Activated CD8-positive, alpha-beta memory T cell treated with anti-CD3 and anti-CD28 coated beads, Interleukin-2, amount 10 ng/mL, durations not matched to agents 7 days and 5 days (primary cell): ENCODE measurements at regions not wholly inside any gene's neighbourhood (a gene's known extent, or its start where the extent isn't known, plus 50 kb on each side); places are given as distances from the start of the nearest gene placed in this dataset.
"Not testable (repeated sequence)": the region's sequence is repeated elsewhere in the genome, so short reads cannot be mapped to it uniquely, and the experiment has no call there.

ENCODE experiments used
- ATAC-seq: fragments of 150-1000 bp; cut with Tn5 transposase; one replicate; pipeline ENCODE4 v1.10.0; 2021; ENCODE audit warnings: moderate library complexity
- CTCF ChIA-PET: fragments of 350-600 bp; sonication (Branson Sonifier 250); formaldehyde crosslinking; loops from one replicate; lab custom pipeline; 2021; ENCODE audit warnings: antibody characterized with exemption; lab: Charles Lee
- DNase-seq: peaks from one replicate; pipeline ENCODE4 v3.0.0-alpha.2; 2020
- H3K27ac Mint-ChIP-seq: one replicate; pipeline ENCODE4 v1.8.0; 2021; ENCODE audit warnings: mild to moderate bottlenecking, mixed read lengths
- H3K27me3 Mint-ChIP-seq: one replicate; pipeline ENCODE4 v1.8.0; 2021; ENCODE audit warnings: mixed read lengths
- H3K36me3 Mint-ChIP-seq: one replicate; pipeline ENCODE4 v1.8.0; 2021; ENCODE audit warnings: mild to moderate bottlenecking, mixed read lengths
- H3K4me1 Mint-ChIP-seq: one replicate; pipeline ENCODE4 v1.8.0; 2021; ENCODE audit warnings: mixed read lengths
- H3K4me3 Mint-ChIP-seq: one replicate; pipeline ENCODE4 v1.8.0; 2021; ENCODE audit warnings: mild to moderate bottlenecking, moderate library complexity, mixed read lengths
- H3K9me3 Mint-ChIP-seq: one replicate; pipeline ENCODE4 v1.8.0; 2022; ENCODE audit warnings: low read depth, mixed read lengths

GRCh38 chr4:155578726-155579370 is 87.8 kb upstream of the GUCY1A1 start:
- Mint-ChIP-seq H3K36me3 (no peaks in the 10 kb centered on the region), H3K9me3 (no peaks in the 10 kb centered on the region), H3K27me3 (no peaks in the 10 kb centered on the region), H3K4me1 (peaks cover 8% of the 10 kb centered on the region), H3K27ac (no peak overlapping the region), H3K4me3 (no peak overlapping the region)
- CTCF ChIA-PET: no interaction called here
- DNase-seq (no peak), ATAC-seq (no peak)

GRCh38 chr4:155578219-155578618 is 88.4 kb upstream of the GUCY1A1 start:
- CTCF ChIA-PET: no interaction called here
- Mint-ChIP-seq H3K27me3 (no peaks in the 10 kb centered on the region), H3K4me1 (peaks cover 6% of the 10 kb centered on the region), H3K36me3 (no peaks in the 10 kb centered on the region), H3K9me3 (no peaks in the 10 kb centered on the region), H3K27ac (no peak overlapping the region), H3K4me3 (no peak overlapping the region)
- no peak for DNase-seq
- ATAC-seq: no peak

GRCh38 chr4:155574329-155574728 is 92.3 kb upstream of the GUCY1A1 start:
- H3K4me3 Mint-ChIP-seq, H3K27me3 Mint-ChIP-seq, H3K27ac Mint-ChIP-seq, H3K36me3 Mint-ChIP-seq, H3K4me1 Mint-ChIP-seq, DNase-seq, H3K9me3 Mint-ChIP-seq, ATAC-seq, CTCF ChIA-PET: not testable (repeated sequence)

DNA sequence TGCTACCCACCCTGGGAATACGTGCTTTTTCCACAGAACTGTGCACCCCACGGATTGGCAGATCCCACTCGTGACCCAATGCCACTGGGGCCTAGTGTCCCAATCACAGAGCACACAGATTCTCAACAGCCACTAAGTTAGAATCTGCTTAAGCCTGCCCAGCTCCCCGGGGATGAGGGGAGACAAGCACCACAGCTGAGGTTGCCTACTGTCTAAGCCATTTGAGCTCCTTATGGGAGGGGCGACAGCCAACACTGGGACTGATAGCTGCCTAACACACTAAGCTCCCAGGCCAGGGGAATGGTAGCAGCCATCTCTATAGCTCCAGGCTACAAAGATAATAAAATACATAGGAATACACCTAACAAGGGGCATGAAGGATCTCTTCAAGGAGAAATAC is 93.5 kb upstream of the GUCY1A1 start:
- peaks cover 2% of the 10 kb centered on the region for H3K9me3 Mint-ChIP-seq
- ATAC-seq: no peak
- no peaks in the 10 kb centered on the region for H3K4me1 Mint-ChIP-seq
- H3K27ac Mint-ChIP-seq: no peak overlapping the region
- no peak overlapping the region for H3K4me3 Mint-ChIP-seq
- CTCF ChIA-PET: no interaction called here
- H3K27me3 Mint-ChIP-seq: no peaks in the 10 kb centered on the region
- DNase-seq: no peak
- H3K36me3 Mint-ChIP-seq: no peaks in the 10 kb centered on the region

GRCh38 chr4:155572106-155572703 is 94.4 kb upstream of the GUCY1A1 start:
- CTCF ChIA-PET: no interaction called here
- DNase-seq: no peak
- Mint-ChIP-seq H3K27ac (no peak overlapping the region), H3K9me3 (peaks cover 2% of the 10 kb centered on the region), H3K27me3 (no peaks in the 10 kb centered on the region), H3K36me3 (no peaks in the 10 kb centered on the region), H3K4me3 (no peak overlapping the region), H3K4me1 (no peaks in the 10 kb centered on the region)
- ATAC-seq: no peak

- DNase-seq (no peak), ATAC-seq (no peak)
- Mint-ChIP-seq H3K4me3 (no peak overlapping the region), H3K27me3 (no peaks in the 10 kb centered on the region), H3K4me1 (no peaks in the 10 kb centered on the region), H3K27ac (no peak overlapping the region), H3K9me3 (peaks cover 2% of the 10 kb centered on the region), H3K36me3 (no peaks in the 10 kb centered on the region)
- CTCF ChIA-PET: no interaction called here
Observed at GRCh38 chr4:155571184-155571944, 95.3 kb upstream of the GUCY1A1 start.

GRCh38 chr4:155570661-155571060 is 96.0 kb upstream of the GUCY1A1 start:
- H3K27ac Mint-ChIP-seq: no peak overlapping the region
- DNase-seq (no peak), ATAC-seq (no peak)
- peaks cover 2% of the 10 kb centered on the region for H3K9me3 Mint-ChIP-seq
- H3K27me3 Mint-ChIP-seq: no peaks in the 10 kb centered on the region
- no peaks in the 10 kb centered on the region for H3K36me3 Mint-ChIP-seq
- H3K4me1 Mint-ChIP-seq: no peaks in the 10 kb centered on the region
- CTCF ChIA-PET: no interaction called here
- no peak overlapping the region for H3K4me3 Mint-ChIP-seq

DNA sequence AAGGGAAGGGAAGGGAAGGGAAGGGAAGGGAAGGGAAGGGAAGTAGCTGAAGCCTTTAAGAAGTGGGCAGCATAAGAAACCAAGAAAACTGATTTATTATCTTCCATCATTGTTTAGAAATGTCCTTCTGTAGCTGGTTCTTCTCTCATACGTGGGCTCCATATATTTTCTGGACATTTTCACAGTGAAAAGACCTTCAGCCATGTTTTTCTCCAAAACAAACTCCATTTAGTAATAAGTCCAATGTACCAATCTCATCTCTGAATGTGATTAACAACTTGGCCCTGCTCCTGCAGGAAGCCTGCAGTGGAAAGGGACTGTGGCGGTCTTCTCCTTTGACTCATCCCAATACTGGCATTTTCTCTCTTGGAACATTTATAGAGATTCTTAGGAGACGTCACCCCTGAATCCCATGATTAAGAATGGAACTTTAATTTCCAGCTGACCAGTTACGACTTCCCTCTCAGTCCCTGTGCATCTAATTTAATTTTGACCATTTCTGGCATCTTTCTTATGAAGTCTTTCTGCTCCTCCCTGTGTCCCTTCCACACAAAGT is 96.6 kb upstream of the GUCY1A1 start:
- Mint-ChIP-seq H3K27ac (no peak overlapping the region), H3K36me3 (no peaks in the 10 kb centered on the region), H3K27me3 (no peaks in the 10 kb centered on the region), H3K4me3 (no peak overlapping the region), H3K4me1 (no peaks in the 10 kb centered on the region), H3K9me3 (peaks cover 2% of the 10 kb centered on the region)
- DNase-seq: no peak
- CTCF ChIA-PET: no interaction called here
- no peak for ATAC-seq

DNA sequence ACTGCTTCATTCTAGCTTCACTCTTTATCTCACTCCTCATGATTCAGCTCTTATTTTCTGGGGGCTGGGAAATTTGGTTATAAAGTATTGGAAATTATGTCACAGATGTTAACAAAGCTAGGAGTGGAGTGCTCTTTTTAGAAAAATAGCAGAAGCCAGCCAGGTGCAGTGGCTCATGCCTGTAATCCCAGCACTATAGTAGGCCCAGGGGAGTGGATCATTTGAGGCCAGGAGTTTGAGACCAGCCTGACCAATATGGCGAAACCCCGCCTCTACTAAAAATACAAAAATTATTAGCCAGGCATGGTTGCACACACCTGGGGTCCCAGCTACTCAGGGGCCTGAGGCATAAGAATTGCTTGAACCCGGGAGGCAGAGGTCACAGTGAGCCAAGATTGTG is 97.2 kb upstream of the GUCY1A1 start:
- no peak for DNase-seq
- Mint-ChIP-seq H3K4me3 (no peak overlapping the region), H3K27ac (no peak overlapping the region), H3K9me3 (peaks cover 2% of the 10 kb centered on the region), H3K36me3 (no peaks in the 10 kb centered on the region), H3K4me1 (no peaks in the 10 kb centered on the region), H3K27me3 (no peaks in the 10 kb centered on the region)
- no peak for ATAC-seq
- CTCF ChIA-PET: no interaction called here

DNA sequence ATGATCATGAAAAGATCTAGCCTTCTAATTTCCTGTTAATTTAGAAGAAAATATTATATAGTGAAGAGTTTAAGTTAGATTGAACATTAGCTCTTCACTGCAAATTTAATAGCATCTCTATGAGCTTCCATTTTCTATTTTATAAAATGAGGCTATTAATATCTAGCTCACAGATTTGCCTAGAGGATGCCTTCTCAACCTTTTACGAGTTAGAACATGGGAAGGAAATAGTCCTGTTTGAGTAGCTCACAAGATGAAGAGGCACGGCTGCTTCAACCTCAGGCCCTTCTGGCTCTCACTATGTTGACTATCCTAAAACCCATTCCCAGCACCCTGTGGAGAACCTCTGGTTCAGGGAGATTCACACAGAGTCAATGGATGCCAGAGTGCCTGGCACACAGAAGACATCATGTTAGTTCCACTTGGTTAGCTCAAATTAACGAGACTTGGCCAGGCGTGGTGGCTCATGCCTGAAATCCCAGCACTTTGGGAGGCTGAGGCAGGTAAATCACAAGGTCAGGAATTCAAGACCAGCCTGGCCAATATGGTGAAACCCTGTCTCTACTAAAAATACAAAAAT is 97.9 kb upstream of the GUCY1A1 start:
- H3K9me3 Mint-ChIP-seq: peaks cover 2% of the 10 kb centered on the region
- no peaks in the 10 kb centered on the region for H3K36me3 Mint-ChIP-seq
- DNase-seq (no peak), ATAC-seq (no peak)
- H3K27me3 Mint-ChIP-seq: no peaks in the 10 kb centered on the region
- H3K4me1 Mint-ChIP-seq: no peaks in the 10 kb centered on the region
- CTCF ChIA-PET: no interaction called here
- H3K4me3 Mint-ChIP-seq: no peak overlapping the region
- H3K27ac Mint-ChIP-seq: no peak overlapping the region

GRCh38 chr4:155566354-155566753 is 100.3 kb upstream of the GUCY1A1 start:
- no peaks in the 10 kb centered on the region for H3K27me3 Mint-ChIP-seq
- ATAC-seq: no peak
- H3K27ac Mint-ChIP-seq: no peak overlapping the region
- DNase-seq: no peak
- no peak overlapping the region for H3K4me3 Mint-ChIP-seq
- no peaks in the 10 kb centered on the region for H3K9me3 Mint-ChIP-seq
- H3K36me3 Mint-ChIP-seq: no peaks in the 10 kb centered on the region
- H3K4me1 Mint-ChIP-seq: no peaks in the 10 kb centered on the region
- CTCF ChIA-PET: no interaction called here

DNA sequence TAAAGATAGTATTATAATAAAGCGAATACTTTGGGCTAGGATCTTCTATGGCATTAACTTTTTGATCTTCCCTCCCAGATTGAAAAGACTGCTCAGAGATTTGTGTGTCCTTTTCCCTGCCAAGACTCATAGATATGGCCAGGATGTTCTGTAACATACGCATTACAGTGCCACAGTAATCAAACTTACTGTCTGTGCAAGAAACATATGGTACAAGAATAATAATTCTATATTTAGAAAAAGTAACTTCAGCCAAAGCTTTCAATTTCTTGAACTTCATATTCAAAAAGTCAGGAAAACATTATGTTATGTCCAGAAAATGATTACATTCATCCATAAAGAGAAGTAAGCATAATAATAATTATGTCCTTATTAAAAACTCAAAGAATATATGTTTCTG is 100.9 kb upstream of the GUCY1A1 start:
- Mint-ChIP-seq H3K36me3 (no peaks in the 10 kb centered on the region), H3K4me1 (no peaks in the 10 kb centered on the region), H3K9me3 (no peaks in the 10 kb centered on the region), H3K27me3 (no peaks in the 10 kb centered on the region), H3K27ac (no peak overlapping the region), H3K4me3 (no peak overlapping the region)
- CTCF ChIA-PET: no interaction called here
- DNase-seq (no peak), ATAC-seq (no peak)

- H3K9me3 Mint-ChIP-seq: no peaks in the 10 kb centered on the region
- ATAC-seq: no peak
- H3K36me3 Mint-ChIP-seq: no peaks in the 10 kb centered on the region
- DNase-seq: no peak
- H3K27ac Mint-ChIP-seq: no peak overlapping the region
- no peaks in the 10 kb centered on the region for H3K27me3 Mint-ChIP-seq
- H3K4me3 Mint-ChIP-seq: no peak overlapping the region
- H3K4me1 Mint-ChIP-seq: no peaks in the 10 kb centered on the region
- CTCF ChIA-PET: no interaction called here
Observed at GRCh38 chr4:155565330-155565729, 101.3 kb upstream of the GUCY1A1 start.

DNA sequence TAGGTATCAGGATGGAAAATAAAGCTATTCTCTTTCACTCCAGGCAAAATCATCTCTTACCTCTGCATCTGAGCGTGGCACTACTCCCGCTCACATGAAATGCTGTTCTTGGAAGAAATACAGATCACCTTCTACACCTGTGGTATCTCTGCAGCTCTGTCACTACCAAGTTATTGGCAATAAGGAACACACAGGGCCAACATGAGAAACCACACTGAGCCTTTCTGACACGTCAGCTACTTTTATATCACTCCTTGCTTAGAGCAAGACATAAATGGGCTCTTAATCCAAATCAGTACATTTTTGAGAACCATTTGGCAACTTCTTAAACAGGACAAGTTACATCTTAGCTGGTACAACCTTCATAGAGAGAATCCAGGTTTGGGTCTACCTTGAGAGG is 101.8 kb upstream of the GUCY1A1 start:
- H3K27me3 Mint-ChIP-seq: no peaks in the 10 kb centered on the region
- ATAC-seq (no peak), DNase-seq (no peak)
- CTCF ChIA-PET: no interaction called here
- H3K4me3 Mint-ChIP-seq: no peak overlapping the region
- no peaks in the 10 kb centered on the region for H3K9me3 Mint-ChIP-seq
- H3K36me3 Mint-ChIP-seq: no peaks in the 10 kb centered on the region
- H3K27ac Mint-ChIP-seq: no peak overlapping the region
- no peaks in the 10 kb centered on the region for H3K4me1 Mint-ChIP-seq
